Chondrocyte (in vitro differentiated cells): ENCODE measurements at regions not wholly inside any gene's neighbourhood (a gene's known extent, or its start where the extent isn't known, plus 50 kb on each side); places are given as distances from the start of the nearest gene placed in this dataset.

Source experiments
- DNase-seq: peaks from one replicate; pipeline ENCODE4 v3.0.0; 2021; ENCODE audit warnings: mixed read lengths, low spot score
- H3K27ac Mint-ChIP-seq: one replicate; pipeline ENCODE4 v1.8.0; 2021; ENCODE audit warnings: mild to moderate bottlenecking, moderate library complexity, mixed read lengths; ENCODE audit not compliant: unreplicated experiment
- H3K27me3 Mint-ChIP-seq: 2 replicates; pipeline ENCODE4 v1.8.0; 2021; ENCODE audit warnings: low read depth, mixed read lengths
- H3K36me3 Mint-ChIP-seq: 2 replicates; pipeline ENCODE4 v1.8.0; 2021; ENCODE audit warnings: low read depth, mixed read lengths
- H3K4me1 Mint-ChIP-seq: 2 replicates; pipeline ENCODE4 v1.8.0; 2021; ENCODE audit warnings: low read depth, mild to moderate bottlenecking, mixed read lengths
- H3K4me3 Mint-ChIP-seq: one replicate; pipeline ENCODE4 v1.8.0; 2021; ENCODE audit warnings: mild to moderate bottlenecking, moderate library complexity, mixed read lengths; ENCODE audit not compliant: unreplicated experiment
- H3K9me3 Mint-ChIP-seq: 2 replicates; pipeline ENCODE4 v1.8.0; 2021; ENCODE audit warnings: low read depth, mixed read lengths
- TF ChIP-seq, protein P1 (sequence below): fragments of 200-600 bp; sonication (generic); IDR thresholded peaks from 2 replicates; pipeline ENCODE4 v1.5.0; 2021; ENCODE audit warnings: antibody characterized with exemption, mild to moderate bottlenecking, moderate library complexity

DNA sequence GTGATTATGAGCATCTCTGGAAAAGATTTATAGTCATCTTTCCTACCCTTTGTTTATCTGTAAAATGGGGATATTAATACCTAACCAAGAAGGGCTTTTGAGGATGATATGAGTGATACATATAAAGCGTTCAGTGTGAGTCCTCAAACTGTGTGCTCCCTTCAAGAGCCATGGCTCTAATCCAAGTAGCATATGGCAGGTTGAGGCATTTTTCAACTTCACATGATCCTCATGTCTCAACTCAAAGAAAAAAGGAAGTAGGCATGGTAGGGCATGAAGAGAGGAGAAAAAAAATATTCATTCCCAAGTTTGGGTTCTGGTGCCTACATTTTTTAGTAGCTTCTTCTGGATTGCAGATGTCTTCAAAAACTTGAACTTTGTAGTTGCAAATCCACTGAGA lies 286.3 kb upstream of the ATP2B1 start:
- no peak overlapping the region for H3K27ac Mint-ChIP-seq
- H3K4me1 Mint-ChIP-seq = peaks cover 26% of the 10 kb centered on the region
- H3K4me3 Mint-ChIP-seq = no peak overlapping the region
- no peaks in the 10 kb centered on the region for H3K36me3 Mint-ChIP-seq
- peaks cover 3% of the 10 kb centered on the region for H3K9me3 Mint-ChIP-seq
- no peaks in the 10 kb centered on the region for H3K27me3 Mint-ChIP-seq
- TF ChIP-seq, protein P1, sequence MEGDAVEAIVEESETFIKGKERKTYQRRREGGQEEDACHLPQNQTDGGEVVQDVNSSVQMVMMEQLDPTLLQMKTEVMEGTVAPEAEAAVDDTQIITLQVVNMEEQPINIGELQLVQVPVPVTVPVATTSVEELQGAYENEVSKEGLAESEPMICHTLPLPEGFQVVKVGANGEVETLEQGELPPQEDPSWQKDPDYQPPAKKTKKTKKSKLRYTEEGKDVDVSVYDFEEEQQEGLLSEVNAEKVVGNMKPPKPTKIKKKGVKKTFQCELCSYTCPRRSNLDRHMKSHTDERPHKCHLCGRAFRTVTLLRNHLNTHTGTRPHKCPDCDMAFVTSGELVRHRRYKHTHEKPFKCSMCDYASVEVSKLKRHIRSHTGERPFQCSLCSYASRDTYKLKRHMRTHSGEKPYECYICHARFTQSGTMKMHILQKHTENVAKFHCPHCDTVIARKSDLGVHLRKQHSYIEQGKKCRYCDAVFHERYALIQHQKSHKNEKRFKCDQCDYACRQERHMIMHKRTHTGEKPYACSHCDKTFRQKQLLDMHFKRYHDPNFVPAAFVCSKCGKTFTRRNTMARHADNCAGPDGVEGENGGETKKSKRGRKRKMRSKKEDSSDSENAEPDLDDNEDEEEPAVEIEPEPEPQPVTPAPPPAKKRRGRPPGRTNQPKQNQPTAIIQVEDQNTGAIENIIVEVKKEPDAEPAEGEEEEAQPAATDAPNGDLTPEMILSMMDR = no peak
- no peak for DNase-seq

DNA sequence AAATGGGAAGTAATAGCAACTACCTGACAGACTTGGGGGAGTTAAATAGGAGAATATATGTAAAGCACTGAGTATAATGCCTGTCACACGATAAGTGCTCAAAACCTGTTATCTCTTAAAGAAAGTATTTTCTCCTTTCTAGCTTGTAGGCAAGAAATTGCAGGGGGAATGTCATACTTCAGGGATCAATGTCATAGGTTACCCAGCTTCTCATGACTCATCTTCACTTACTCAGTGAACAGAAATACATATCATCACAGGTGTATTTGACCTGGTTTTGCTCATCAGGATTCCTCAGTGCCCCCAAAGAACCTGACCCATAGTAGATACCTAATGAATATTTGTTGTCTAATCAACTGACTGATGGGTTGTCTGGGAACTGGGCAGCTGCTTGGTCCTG lies 285.0 kb upstream of the ATP2B1 start:
- no peak overlapping the region for H3K4me3 Mint-ChIP-seq
- H3K4me1 Mint-ChIP-seq = peaks cover 15% of the 10 kb centered on the region
- H3K27me3 Mint-ChIP-seq = no peaks in the 10 kb centered on the region
- H3K36me3 Mint-ChIP-seq = no peaks in the 10 kb centered on the region
- H3K9me3 Mint-ChIP-seq = peaks cover 3% of the 10 kb centered on the region
- H3K27ac Mint-ChIP-seq = no peak overlapping the region
- no peak for DNase-seq
- TF ChIP-seq, protein P1 = no peak

DNA sequence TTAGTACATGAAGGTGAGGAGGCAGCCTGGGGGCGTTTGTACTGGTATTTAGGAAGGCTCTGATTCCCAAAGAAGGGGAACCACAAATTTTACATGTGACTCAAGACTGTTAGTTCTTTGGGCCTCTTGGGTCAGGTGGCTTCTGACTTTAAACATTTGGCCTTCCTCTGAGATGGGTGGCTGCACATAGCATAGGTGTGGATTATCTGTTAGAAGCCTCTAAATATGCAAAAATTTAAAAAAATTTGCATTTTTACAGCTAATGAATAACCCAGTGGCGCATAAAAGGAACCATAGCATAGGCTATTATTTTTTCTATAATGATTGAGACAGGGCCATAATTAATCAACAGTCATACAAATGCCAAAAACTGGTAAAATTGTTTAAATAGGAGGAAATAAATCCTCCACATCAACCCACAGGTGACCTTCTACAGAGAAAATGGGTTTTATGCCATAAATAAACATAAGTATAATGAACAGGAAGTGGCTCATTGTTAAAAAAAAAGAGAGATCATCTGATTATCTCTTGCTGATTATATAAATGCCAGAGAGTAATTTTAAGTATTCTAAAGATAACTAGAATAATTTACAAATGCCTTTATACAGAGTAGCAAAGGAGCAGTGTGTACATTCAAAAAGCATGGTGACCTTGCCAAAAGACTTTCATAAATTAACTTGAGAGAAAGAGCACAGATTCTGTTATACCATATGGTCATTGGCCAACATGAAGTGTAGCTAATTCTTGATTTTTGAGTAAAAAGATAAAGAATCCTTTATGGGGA lies 284.2 kb upstream of the ATP2B1 start:
- no peak overlapping the region for H3K4me3 Mint-ChIP-seq
- H3K27ac Mint-ChIP-seq = no peak overlapping the region
- H3K9me3 Mint-ChIP-seq = peaks cover 3% of the 10 kb centered on the region
- TF ChIP-seq, protein P1 = no peak
- DNase-seq = no peak
- peaks cover 15% of the 10 kb centered on the region for H3K4me1 Mint-ChIP-seq
- H3K36me3 Mint-ChIP-seq = no peaks in the 10 kb centered on the region
- no peaks in the 10 kb centered on the region for H3K27me3 Mint-ChIP-seq

DNA sequence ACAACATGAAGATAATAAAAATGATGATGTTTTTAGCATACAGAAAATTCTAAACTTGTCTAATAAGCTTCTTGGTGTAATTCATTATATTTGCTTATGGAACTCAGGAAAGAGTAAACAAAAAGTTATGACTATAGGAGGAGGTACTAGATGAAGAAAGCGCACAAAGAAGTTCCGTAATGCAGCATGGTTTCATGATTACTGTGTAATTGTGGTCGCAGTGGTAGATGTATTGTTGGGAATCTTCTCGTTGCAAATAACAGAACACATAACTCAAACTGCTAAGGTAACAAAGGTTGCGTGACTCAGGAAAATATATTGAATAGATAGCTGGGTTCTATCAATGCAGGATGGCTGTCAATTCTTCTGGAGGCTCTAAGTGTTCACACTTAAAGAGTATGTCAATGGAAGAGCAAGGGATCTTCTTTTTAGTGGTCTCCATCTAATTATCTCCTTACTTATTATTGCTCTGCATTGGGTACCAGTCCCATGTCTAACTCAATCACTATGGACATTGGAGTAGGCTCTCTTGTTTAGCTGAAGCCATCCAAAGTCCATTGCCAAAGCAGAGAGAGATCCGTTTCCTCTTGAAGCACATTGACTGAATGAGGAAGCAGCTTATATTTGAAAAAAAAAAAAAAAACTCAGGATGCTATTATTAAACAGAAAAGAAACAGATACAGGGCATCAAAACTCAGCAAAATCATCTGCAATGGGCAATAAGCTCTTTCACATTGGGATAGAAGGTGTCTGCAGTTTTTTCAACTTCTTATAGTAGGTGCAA lies 283.4 kb upstream of the ATP2B1 start:
- DNase-seq = no peak
- H3K27me3 Mint-ChIP-seq = no peaks in the 10 kb centered on the region
- peaks cover 3% of the 10 kb centered on the region for H3K9me3 Mint-ChIP-seq
- TF ChIP-seq, protein P1 = no peak
- no peaks in the 10 kb centered on the region for H3K36me3 Mint-ChIP-seq
- H3K4me1 Mint-ChIP-seq = peaks cover 15% of the 10 kb centered on the region
- no peak overlapping the region for H3K27ac Mint-ChIP-seq
- H3K4me3 Mint-ChIP-seq = no peak overlapping the region

DNA sequence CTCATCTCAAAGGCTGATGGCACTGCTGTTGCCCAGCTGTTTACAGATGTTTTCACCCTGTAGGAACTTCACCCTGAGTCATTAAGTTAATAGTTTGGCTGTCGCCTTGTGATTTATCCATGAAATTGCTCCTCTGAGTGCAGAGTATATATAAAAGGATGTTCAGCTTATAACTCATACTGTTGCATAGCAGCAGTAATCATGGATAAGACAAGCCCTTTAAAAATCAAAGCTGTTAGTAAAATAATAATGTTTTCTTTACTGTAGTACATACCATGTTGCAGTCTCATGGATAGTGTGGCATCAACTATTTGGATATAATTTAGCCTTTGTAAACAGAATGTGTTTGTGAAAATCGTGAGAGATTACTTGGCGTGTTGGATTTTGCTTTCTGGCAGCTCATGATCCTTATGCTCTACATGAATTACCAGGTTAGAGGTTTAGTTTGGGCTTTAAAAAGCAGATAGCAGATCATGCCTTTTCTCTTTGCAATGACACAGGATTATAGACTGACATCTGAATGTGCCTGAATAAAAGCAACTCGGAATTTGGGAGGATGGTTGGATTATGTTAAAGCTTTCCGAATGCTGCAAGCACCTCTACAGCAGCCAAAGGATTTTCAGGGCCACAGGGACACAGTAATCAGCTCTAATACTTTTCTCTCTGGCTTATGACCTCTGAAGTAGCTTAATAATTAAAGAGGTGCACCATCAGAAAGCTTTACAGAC lies 279.7 kb upstream of the ATP2B1 start:
- no peak for DNase-seq
- H3K9me3 Mint-ChIP-seq = peaks cover 3% of the 10 kb centered on the region
- no peak overlapping the region for H3K27ac Mint-ChIP-seq
- no peaks in the 10 kb centered on the region for H3K4me1 Mint-ChIP-seq
- H3K36me3 Mint-ChIP-seq = no peaks in the 10 kb centered on the region
- no peak overlapping the region for H3K4me3 Mint-ChIP-seq
- TF ChIP-seq, protein P1 = no peak
- H3K27me3 Mint-ChIP-seq = no peaks in the 10 kb centered on the region
